ENCODE measurements at regions not wholly inside any gene's neighbourhood (a gene's known extent, or its start where the extent isn't known, plus 50 kb on each side); places are given as distances from the start of the nearest gene placed in this dataset.

DNA sequence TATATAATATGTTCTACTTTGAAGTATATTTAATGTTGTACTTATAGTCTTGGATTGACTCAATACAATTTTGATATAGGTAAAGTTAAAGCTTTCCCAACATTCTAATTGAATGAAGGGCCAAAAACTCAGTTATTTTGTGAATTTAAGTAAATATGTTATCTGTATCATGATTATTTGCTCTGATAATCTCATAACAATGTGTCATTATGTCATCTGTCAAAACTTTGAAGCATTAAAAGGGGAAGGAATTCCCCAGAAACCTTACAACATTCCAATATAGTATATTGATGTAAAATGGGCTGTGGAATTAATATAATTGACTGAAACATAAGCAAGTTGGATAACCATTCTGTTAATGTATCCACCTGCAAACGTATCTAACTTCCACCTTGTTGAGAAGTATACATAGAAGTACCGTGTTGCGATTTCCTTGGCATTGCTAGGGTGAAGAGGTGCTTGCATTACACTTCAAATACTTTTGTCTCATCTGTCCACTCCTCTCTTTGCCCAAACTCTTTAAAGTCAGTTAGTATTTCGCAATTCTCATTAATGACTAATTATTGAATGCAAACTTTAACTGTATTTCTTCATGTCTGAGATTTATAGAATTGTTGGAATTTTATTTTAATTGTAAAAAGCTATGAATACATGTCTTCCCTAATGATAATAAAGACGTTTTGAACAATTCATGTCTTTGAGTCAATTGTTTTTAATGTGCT is 1982.1 kb upstream of the ADGRL3 start:
- TF ChIP-seq, protein P1, sequence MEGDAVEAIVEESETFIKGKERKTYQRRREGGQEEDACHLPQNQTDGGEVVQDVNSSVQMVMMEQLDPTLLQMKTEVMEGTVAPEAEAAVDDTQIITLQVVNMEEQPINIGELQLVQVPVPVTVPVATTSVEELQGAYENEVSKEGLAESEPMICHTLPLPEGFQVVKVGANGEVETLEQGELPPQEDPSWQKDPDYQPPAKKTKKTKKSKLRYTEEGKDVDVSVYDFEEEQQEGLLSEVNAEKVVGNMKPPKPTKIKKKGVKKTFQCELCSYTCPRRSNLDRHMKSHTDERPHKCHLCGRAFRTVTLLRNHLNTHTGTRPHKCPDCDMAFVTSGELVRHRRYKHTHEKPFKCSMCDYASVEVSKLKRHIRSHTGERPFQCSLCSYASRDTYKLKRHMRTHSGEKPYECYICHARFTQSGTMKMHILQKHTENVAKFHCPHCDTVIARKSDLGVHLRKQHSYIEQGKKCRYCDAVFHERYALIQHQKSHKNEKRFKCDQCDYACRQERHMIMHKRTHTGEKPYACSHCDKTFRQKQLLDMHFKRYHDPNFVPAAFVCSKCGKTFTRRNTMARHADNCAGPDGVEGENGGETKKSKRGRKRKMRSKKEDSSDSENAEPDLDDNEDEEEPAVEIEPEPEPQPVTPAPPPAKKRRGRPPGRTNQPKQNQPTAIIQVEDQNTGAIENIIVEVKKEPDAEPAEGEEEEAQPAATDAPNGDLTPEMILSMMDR (IDR thresholded peaks at IDR 0.05): no peak
- TF ChIP-seq POLR2AphosphoS5 (IDR thresholded peaks at IDR 0.05) (no peak), POLR2A (IDR thresholded peaks at IDR 0.05) (no peak), EP300 (IDR thresholded peaks at IDR 0.05) (no peak)
- Histone ChIP-seq H3K27me3 (no peaks in the 10 kb centered on the region), H3K4me1 (no peaks in the 10 kb centered on the region), H3K27ac (no peak overlapping the region), H3K36me3 (no peaks in the 10 kb centered on the region), H3K4me3 (no peak overlapping the region), H3K9me3 (no peaks in the 10 kb centered on the region)
- DNase-seq: no peak
- intact Hi-C loops (cut with DNase I; ENCODE audit: low total_unique reads): no loop called here
- WGBS, 5 donors: 67 to 74% (median 70%) methylated on average over 5 of the region's 5 CpGs

- Histone ChIP-seq H3K36me3 (no peaks in the 10 kb centered on the region), H3K27me3 (no peaks in the 10 kb centered on the region), H3K4me1 (no peaks in the 10 kb centered on the region), H3K27ac (no peak overlapping the region), H3K4me3 (no peak overlapping the region), H3K9me3 (no peaks in the 10 kb centered on the region)
- WGBS, 5 donors: 64 to 77% (median 69%) methylated on average over 4 of the region's 4 CpGs
- TF ChIP-seq POLR2AphosphoS5 (IDR thresholded peaks at IDR 0.05): no peak
- TF ChIP-seq EP300 (IDR thresholded peaks at IDR 0.05): no peak
- TF ChIP-seq POLR2A (IDR thresholded peaks at IDR 0.05): no peak
- TF ChIP-seq, protein P1 (IDR thresholded peaks at IDR 0.05): no peak
- intact Hi-C loops (cut with DNase I; ENCODE audit: low total_unique reads): no loop called here
- DNase-seq: no peak
Observed at GRCh38 chr4:59222221-59222620, 1977.9 kb upstream of the ADGRL3 start.

GRCh38 chr4:59223292-59223941 is 1976.7 kb upstream of the ADGRL3 start:
- TF ChIP-seq, protein P1 (IDR thresholded peaks at IDR 0.05): no peak
- TF ChIP-seq POLR2AphosphoS5 (IDR thresholded peaks at IDR 0.05): no peak
- no peak for TF ChIP-seq EP300 (IDR thresholded peaks at IDR 0.05)
- TF ChIP-seq POLR2A (IDR thresholded peaks at IDR 0.05): no peak
- H3K4me3 ChIP-seq: no peak overlapping the region
- WGBS, 5 donors: 27 to 47% (median 34%) methylated on average over 2 of the region's 2 CpGs
- no peaks in the 10 kb centered on the region for H3K36me3 ChIP-seq
- intact Hi-C loops (cut with DNase I; ENCODE audit: low total_unique reads): no loop called here
- no peaks in the 10 kb centered on the region for H3K27me3 ChIP-seq
- H3K9me3 ChIP-seq: no peaks in the 10 kb centered on the region
- H3K27ac ChIP-seq: no peak overlapping the region
- no peaks in the 10 kb centered on the region for H3K4me1 ChIP-seq
- no peak for DNase-seq

GRCh38 chr4:59238212-59238611 is 1961.9 kb upstream of the ADGRL3 start:
- no peak for DNase-seq
- intact Hi-C loops (cut with DNase I; ENCODE audit: low total_unique reads): no loop called here
- Histone ChIP-seq H3K9me3 (peaks cover 0 to 5% (median 0%) of the 10 kb centered on the region in 4 donors), H3K4me1 (no peaks in the 10 kb centered on the region), H3K27ac (no peak overlapping the region), H3K4me3 (no peak overlapping the region), H3K36me3 (no peaks in the 10 kb centered on the region), H3K27me3 (no peaks in the 10 kb centered on the region)
- TF ChIP-seq EP300 (IDR thresholded peaks at IDR 0.05) (no peak), POLR2A (IDR thresholded peaks at IDR 0.05) (no peak), POLR2AphosphoS5 (IDR thresholded peaks at IDR 0.05) (no peak)
- TF ChIP-seq, protein P1 (IDR thresholded peaks at IDR 0.05): no peak
- WGBS, 5 donors: 57 to 67% (median 63%) methylated on average over 3 of the region's 3 CpGs
